MM.1S (cell line): ENCODE measurements at regions not wholly inside any gene's neighbourhood (a gene's known extent, or its start where the extent isn't known, plus 50 kb on each side); places are given as distances from the start of the nearest gene placed in this dataset.
"Not testable (repeated sequence)": the region's sequence is repeated elsewhere in the genome, so short reads cannot be mapped to it uniquely, and the experiment has no call there.

ENCODE experiments used
- CTCF ChIP-seq: fragments of 300-600 bp; sonication (generic); IDR thresholded peaks from 2 replicates; pipeline ENCODE4 v1.5.1; 2016; ENCODE audit warnings: antibody characterized with exemption, low read length, mixed read lengths
- EZH2 ChIP-seq: fragments of 300-600 bp; sonication (generic); optimal IDR thresholded peaks from 2 replicates; pipeline ENCODE3; 2017; ENCODE audit warnings: low read depth, mild to moderate bottlenecking, antibody characterized with exemption, low read length, mixed read lengths
- EZH2phosphoT487 ChIP-seq: fragments of 300-600 bp; sonication (generic); IDR thresholded peaks from 2 replicates; pipeline ENCODE4 v1.6.1; 2018; ENCODE audit warnings: antibody characterized with exemption, low read length

GRCh38 chr10:45540589-45540988 lies 132.0 kb downstream of the ZFAND4 start:
- TF ChIP-seq CTCF, EZH2phosphoT487, EZH2: not testable (repeated sequence)
